ENCODE measurements at regions not wholly inside any gene's neighbourhood (a gene's known extent, or its start where the extent isn't known, plus 50 kb on each side); places are given as distances from the start of the nearest gene placed in this dataset.

- H3K4me3 ChIP-seq (ENCODE audit: low read length) = no peak overlapping the region
- no peak for TF ChIP-seq ZNF274 (IDR thresholded peaks at IDR 0.05; ENCODE audit: low read depth, low read length)
These were observed 257.6 kb upstream of the CADM1 start for GRCh38 chr11:115761817-115762216.

- TF ChIP-seq ZNF274 (IDR thresholded peaks at IDR 0.05; ENCODE audit: low read depth, low read length) = no peak
- no peak overlapping the region for H3K4me3 ChIP-seq (ENCODE audit: low read length)
These were observed 257.1 kb upstream of the CADM1 start for GRCh38 chr11:115761348-115761747.

DNA sequence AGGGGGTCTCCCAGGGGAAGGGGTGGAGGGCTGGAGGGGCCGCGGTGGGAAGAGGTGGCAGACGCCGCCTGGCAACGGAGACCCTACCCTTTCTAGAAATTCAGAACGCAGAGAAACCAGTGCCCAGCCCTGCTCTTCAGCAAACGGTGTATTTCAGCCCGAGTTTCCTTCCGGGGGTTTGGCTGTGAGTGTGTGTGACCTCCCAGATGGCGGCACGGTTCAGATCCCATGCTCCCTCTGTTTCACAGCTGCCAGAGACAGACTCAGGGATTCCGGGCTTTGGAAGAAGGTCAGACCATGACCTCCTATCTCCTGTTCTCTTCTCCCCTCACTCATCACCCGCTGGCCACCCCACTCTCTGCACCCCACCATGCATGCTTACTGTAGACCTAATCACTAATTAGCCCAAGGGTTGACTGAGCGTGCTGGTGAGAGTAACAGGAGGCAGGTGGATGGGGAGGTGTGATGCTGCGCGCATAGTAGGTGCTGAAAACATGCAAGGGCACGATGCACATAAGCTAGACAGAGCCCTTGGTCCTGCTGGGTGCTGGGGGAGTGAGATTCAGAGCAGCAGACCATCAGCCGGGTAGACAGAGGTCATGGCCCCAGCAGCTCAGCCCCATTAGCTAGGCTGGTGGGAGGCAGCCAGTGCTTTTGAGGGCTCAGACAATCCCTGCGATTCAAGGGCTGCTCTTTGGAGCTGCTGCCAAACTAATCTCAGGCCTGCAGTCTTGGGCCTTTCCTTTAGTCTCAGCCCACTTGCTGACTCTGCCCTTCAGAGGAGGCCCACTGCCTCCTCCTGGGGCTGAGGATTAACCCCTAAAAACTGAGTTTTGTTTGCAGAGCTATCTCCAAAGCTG, 256.5 kb upstream of the CADM1 start:
- no peak overlapping the region for H3K4me3 ChIP-seq (ENCODE audit: low read length)
- TF ChIP-seq ZNF274 (IDR thresholded peaks at IDR 0.05; ENCODE audit: low read depth, low read length) = no peak

GRCh38 chr11:115759622-115760460, 255.6 kb upstream of the CADM1 start:
- TF ChIP-seq ZNF274 (IDR thresholded peaks at IDR 0.05; ENCODE audit: low read depth, low read length) = no peak
- no peak overlapping the region; the same call in 1 of the 2 replicates for H3K4me3 ChIP-seq (ENCODE audit: low read length)

DNA sequence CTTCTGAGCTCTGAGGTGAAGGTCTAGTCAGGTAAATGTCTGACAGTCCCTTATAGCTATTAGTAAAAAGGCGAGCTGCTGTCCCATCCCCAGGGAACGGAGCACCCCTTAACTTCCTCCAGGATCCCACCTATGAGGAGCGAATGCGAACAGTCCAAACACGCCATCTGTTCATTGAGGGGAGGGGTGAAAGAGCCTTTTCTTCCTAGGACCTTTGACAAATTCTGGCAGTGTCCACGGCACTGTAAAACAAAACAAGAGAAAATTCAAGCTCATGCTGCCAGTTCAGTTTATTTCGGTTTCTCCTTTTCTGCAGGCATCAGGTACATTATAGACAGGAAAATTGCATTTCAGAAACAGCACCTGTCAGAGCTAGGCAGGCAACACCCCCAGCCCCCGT, 253.8 kb upstream of the CADM1 start:
- TF ChIP-seq ZNF274 (IDR thresholded peaks at IDR 0.05; ENCODE audit: low read depth, low read length) = no peak
- H3K4me3 ChIP-seq (ENCODE audit: low read length) = no peak overlapping the region

GRCh38 chr11:115751243-115752015, 247.2 kb upstream of the CADM1 start:
- no peak overlapping the region for H3K4me3 ChIP-seq (ENCODE audit: low read length)
- no peak for TF ChIP-seq ZNF274 (IDR thresholded peaks at IDR 0.05; ENCODE audit: low read depth, low read length)

DNA sequence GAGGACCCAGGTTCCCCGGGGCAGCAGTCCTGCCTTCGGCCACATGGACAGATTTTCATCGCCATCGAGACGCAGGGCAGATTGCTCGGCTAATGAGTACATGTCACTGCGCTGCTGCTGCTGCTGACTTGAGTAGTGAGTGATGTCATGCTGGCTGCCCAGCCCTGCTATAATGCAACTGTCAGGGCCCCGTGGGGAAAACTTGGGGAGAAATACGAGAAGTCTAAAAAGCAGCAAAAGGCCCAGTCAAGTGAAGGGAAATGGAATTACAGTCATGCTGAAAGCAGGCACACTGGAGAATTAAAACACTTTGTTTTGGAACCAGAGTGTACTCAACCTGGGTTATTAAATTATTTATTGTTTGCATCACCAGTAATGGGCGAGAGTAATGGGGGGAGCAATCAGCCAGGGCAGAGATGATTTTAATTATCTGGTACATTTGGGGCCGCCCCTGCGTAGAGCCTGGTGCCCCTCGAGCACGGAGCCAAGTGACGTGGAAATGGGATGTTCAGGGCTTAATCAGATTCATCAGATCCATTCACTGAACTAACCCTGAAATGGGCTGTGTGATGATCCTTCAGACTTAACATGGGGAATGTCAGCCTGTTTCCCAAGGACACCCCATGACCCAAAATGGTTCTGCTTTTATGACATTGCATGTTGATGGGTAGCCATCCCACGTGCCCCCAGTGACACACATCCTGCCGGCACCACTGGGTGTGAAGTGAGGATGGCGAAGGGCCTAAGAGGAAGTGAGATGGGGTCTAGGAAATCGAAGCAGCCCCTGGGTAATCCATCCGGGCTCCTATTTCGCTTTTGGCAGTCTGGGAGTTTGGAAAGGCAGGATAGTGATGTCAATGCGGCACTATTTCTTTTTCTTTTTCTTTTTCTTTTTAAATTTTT, 241.6 kb upstream of the CADM1 start:
- TF ChIP-seq ZNF274 (IDR thresholded peaks at IDR 0.05; ENCODE audit: low read depth, low read length) = no peak
- no peak overlapping the region for H3K4me3 ChIP-seq (ENCODE audit: low read length)

GRCh38 chr11:115745066-115745465, 240.9 kb upstream of the CADM1 start:
- H3K4me3 ChIP-seq (ENCODE audit: low read length) = no peak overlapping the region
- TF ChIP-seq ZNF274 (IDR thresholded peaks at IDR 0.05; ENCODE audit: low read depth, low read length) = no peak

- no peak overlapping the region for H3K4me3 ChIP-seq (ENCODE audit: low read length)
- TF ChIP-seq ZNF274 (IDR thresholded peaks at IDR 0.05; ENCODE audit: low read depth, low read length) = no peak
These were observed 239.5 kb upstream of the CADM1 start for GRCh38 chr11:115743719-115744118.

DNA sequence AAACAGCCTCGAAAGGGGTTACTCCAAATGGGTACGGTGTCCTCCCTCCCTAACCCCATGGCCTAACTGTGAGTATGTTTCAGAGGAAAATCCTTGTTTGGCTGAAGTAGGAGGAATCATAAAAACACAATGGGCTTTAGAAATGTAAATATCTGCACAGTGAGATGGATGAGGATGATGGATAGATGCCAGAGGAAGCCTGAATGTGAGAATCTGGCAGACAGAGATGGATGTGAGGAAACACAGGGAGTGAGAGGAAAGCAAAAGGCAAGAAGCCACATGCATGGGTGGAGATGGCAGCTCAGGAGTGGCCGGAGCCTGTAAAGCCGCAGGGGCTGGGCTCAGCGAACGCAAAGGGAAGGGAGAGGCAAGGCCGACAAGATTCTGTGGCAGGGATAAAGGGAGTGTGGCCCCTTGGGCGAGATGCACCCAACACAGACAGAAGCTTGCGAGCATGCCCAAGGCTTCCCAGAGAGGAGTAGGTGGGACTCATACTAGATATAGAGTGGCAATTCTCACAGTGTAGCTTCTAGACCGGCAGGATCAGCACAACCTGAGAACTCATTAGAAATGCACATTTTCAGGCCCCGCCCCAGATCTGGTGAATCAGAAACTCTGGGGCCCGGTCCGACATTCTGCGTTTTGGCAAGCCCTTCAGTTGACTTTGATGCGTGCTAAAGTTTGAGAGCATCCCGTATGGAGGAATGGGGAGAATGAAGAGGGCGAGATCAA, 237.3 kb upstream of the CADM1 start:
- H3K4me3 ChIP-seq (ENCODE audit: low read length) = no peak overlapping the region
- no peak for TF ChIP-seq ZNF274 (IDR thresholded peaks at IDR 0.05; ENCODE audit: low read depth, low read length)

DNA sequence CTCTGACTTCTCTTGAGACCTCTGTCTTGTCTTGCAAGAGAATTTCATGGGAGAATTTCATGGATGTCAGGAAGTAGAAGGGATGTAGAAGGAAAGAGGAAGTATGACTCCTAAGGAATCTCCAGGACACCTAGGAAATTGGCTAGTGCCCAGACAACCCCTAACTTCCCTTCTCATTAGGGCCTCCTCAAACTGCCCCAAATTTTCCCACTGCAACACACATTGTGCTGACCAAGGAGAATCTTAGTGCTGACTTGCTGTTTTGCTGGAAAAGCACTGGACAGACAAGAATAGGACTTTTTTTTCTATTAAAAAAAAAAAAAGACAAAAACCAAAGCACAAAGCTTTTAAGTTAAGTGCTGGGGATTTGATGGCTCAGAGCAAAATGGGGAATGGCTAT, 236.1 kb upstream of the CADM1 start:
- H3K4me3 ChIP-seq (ENCODE audit: low read length) = no peak overlapping the region
- no peak for TF ChIP-seq ZNF274 (IDR thresholded peaks at IDR 0.05; ENCODE audit: low read depth, low read length)

- no peak overlapping the region for H3K4me3 ChIP-seq (ENCODE audit: low read length)
- no peak for TF ChIP-seq ZNF274 (IDR thresholded peaks at IDR 0.05; ENCODE audit: low read depth, low read length)
These were observed 235.7 kb upstream of the CADM1 start for GRCh38 chr11:115739878-115740277.

GRCh38 chr11:115739146-115739545, 234.9 kb upstream of the CADM1 start:
- no peak for TF ChIP-seq ZNF274 (IDR thresholded peaks at IDR 0.05; ENCODE audit: low read depth, low read length)
- H3K4me3 ChIP-seq (ENCODE audit: low read length) = no peak overlapping the region

Data from GM08714 (cell line).